ENCODE measurements at regions not wholly inside any gene's neighbourhood (a gene's known extent, or its start where the extent isn't known, plus 50 kb on each side); places are given as distances from the start of the nearest gene placed in this dataset.

DNA sequence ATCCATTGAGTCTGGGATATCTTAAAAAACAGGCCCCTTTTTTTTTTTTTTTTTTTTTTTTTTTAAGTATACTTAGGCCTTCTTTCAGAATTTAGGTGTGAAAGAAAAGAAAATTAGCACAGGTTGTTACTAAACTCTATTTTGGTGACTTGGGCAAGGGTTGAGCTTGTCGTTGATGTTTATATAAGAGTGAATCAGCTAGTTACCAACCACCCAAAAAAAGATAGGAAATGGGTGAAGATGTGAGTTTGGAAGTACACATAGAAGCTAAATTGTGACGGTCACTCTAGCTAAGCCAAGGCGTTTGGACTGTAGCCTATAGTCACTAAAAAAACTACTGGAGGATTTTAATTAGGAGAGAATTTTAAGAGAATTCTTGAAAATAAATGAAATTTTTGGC is 1247.2 kb downstream of the AACS start:
- H3K4me1 ChIP-seq (ENCODE audit: insufficient read depth, low read length), result no peaks in the 10 kb centered on the region

DNA sequence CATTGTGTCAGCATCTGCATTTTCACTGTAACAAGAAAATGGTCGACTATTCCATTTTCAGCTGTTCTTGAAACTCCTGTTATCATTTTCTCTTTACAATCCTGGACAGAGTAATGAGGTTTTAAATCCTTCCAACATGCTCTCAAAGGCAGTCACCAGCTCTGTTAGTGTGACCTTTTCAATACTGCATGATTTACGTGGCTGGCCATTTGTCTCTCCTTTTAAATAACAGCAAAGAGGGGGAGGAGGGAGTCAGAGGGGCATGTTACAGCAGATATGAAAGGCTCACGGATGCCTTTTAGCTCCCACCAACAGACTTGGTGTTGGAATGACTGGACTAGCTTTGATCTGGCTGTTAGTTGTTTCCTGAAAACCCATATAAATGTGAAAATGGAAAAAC is 1251.2 kb downstream of the AACS start:
- H3K4me1 ChIP-seq (ENCODE audit: insufficient read depth, low read length), result no peaks in the 10 kb centered on the region
- H3K9me3 ChIP-seq (ENCODE audit: low read length), result no peaks in the 10 kb centered on the region

More for the DNA sequence above, 1247.2 kb downstream of the AACS start:
- Histone ChIP-seq H3K27me3 (ENCODE audit: insufficient read depth, low read length) (no peaks in the 10 kb centered on the region), H2AFZ (ENCODE audit: low read depth, low read length) (no peak overlapping the region), H3K36me3 (ENCODE audit: insufficient read depth, low read length) (no peaks in the 10 kb centered on the region), H3K9me3 (ENCODE audit: low read length) (no peaks in the 10 kb centered on the region), H3K4me3 (ENCODE audit: low read length) (no peak overlapping the region)

DNA sequence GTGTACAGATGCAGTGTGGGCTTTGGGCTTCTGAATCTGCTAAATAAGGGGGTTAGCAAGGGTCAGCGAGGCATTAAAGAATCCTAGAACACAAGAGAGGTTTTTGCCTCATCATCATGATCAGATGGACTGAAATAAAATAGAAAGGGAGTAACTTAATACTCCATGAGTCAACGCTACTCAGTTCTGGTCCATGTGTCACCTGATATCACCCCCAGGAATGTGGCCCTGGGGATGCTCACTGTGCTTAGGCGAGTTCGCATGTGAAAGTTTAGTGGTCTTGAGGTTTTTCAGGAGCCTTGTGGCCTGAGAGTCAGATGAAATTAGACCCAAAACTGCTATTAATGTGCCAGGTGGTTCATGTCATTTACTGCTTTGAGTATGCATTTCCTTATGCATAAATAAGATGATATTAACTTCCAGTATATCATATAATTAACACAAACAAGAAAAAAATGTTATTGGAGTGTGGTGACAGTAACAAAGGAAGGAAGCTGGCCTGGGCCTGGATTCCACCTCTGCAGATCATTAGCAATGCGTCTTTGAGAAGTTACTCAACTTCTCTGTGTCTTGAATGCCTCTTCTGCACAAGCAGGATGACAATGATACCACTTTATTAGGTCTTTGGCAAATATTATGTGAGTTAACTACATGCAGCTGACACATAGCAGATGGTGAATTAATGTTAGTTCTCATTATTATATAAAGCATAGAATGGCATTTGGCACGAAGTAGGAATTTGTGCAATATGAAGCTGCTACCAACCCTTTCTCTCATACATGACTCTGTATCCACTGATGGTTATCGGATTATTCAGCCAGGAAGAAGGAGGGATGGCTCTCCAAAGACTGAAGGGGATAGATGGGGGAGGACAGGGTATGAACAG is 1272.6 kb downstream of the AACS start:
- no peak overlapping the region for H2AFZ ChIP-seq (ENCODE audit: low read depth, low read length)
- no peaks in the 10 kb centered on the region for H3K9me3 ChIP-seq (ENCODE audit: low read length)
- no peaks in the 10 kb centered on the region for H3K4me1 ChIP-seq (ENCODE audit: insufficient read depth, low read length)
- H3K4me3 ChIP-seq (ENCODE audit: low read length), result no peak overlapping the region
- no peaks in the 10 kb centered on the region for H3K36me3 ChIP-seq (ENCODE audit: insufficient read depth, low read length)
- no peaks in the 10 kb centered on the region for H3K27me3 ChIP-seq (ENCODE audit: insufficient read depth, low read length)

More for the DNA sequence above, 1251.2 kb downstream of the AACS start:
- no peak overlapping the region for H2AFZ ChIP-seq (ENCODE audit: low read depth, low read length)
- no peak overlapping the region for H3K4me3 ChIP-seq (ENCODE audit: low read length)
- H3K36me3 ChIP-seq (ENCODE audit: insufficient read depth, low read length), result no peaks in the 10 kb centered on the region
- no peaks in the 10 kb centered on the region for H3K27me3 ChIP-seq (ENCODE audit: insufficient read depth, low read length)

DNA sequence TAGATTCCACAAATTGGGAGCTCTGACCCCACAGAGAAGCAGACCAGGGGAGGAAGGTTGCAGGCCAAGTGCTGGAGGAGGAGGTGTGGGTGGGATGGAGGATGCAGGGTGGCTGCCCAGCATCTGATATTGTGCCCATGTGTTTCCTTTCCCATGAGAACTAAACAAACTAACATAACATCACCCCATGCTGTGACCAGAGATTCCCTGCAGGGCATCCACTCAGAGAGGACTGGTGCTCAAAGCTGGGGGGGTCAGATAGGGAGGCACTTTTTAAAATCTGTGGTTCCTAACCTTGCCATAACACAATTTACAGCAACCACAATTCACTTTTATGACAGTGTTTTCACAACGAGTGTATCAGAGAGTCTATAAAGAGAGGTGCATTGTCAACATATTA is 1277.6 kb downstream of the AACS start:
- Histone ChIP-seq H3K36me3 (ENCODE audit: insufficient read depth, low read length) (no peaks in the 10 kb centered on the region), H2AFZ (ENCODE audit: low read depth, low read length) (no peak overlapping the region), H3K27me3 (ENCODE audit: insufficient read depth, low read length) (no peaks in the 10 kb centered on the region), H3K9me3 (ENCODE audit: low read length) (no peaks in the 10 kb centered on the region), H3K4me3 (ENCODE audit: low read length) (no peak overlapping the region), H3K4me1 (ENCODE audit: insufficient read depth, low read length) (no peaks in the 10 kb centered on the region)

DNA sequence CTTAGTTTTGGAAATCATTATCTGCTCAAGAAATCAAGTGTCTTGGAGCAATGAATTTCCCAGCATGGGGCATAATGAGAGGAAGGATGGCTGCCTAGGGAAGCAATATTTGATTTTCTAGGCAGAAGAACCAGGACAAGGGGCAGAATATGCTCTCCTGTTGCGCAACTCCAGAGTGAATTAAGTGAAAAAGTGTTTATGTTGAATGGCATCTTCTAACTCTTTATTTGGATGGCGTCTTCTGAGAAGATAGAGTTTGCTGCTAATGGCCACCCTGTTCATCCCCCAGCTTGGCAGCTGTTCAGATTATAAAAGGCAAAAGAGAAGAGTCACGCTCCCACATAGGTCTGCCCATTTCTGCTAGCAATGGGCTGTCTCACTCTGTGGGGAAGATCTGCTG is 1278.1 kb downstream of the AACS start:
- no peaks in the 10 kb centered on the region for H3K4me1 ChIP-seq (ENCODE audit: insufficient read depth, low read length)
- no peak overlapping the region for H2AFZ ChIP-seq (ENCODE audit: low read depth, low read length)
- no peaks in the 10 kb centered on the region for H3K9me3 ChIP-seq (ENCODE audit: low read length)
- no peaks in the 10 kb centered on the region for H3K36me3 ChIP-seq (ENCODE audit: insufficient read depth, low read length)
- no peaks in the 10 kb centered on the region for H3K27me3 ChIP-seq (ENCODE audit: insufficient read depth, low read length)
- H3K4me3 ChIP-seq (ENCODE audit: low read length), result no peak overlapping the region

DNA sequence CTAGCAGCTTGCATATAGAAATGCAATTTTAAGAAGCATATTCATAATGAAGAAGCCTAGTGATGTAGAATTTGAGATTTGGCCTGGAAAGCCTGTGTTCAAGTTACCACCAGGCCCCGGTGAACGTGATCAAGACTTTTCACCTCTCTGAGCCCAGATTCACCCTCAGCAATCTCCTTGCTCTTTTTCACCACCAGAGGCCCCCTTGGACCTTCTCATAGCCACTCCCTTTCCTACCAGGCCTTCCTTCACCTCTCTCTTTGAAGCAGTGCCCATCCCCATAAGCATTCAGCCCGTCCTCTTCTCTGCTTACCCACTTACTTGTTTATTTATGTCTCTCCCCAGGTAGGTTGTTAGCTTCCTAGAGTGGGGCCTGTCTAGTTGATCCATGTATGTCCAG is 1280.9 kb downstream of the AACS start:
- Histone ChIP-seq H3K36me3 (ENCODE audit: insufficient read depth, low read length) (no peaks in the 10 kb centered on the region), H3K27me3 (ENCODE audit: insufficient read depth, low read length) (no peaks in the 10 kb centered on the region), H2AFZ (ENCODE audit: low read depth, low read length) (no peak overlapping the region), H3K4me3 (ENCODE audit: low read length) (no peak overlapping the region), H3K9me3 (ENCODE audit: low read length) (no peaks in the 10 kb centered on the region), H3K4me1 (ENCODE audit: insufficient read depth, low read length) (no peaks in the 10 kb centered on the region)

DNA sequence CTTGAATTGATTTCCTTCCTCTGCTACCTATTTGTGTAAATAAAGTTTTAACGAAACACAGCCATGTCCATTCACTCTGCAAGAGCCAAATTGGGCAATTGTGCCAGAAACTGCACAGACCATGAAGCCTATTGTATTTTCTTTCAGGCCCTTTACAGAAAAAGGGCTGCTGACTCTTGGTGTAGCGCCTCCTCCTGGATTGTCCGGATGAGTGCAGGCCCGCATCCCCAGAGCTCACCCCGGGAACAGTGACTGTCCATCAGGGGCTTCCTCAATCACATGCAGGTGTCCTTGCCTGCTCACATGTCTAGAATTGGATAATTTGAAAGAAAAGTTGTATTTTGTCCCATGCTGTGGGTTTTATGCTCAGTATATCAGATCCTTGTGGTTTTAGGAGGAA is 1282.2 kb downstream of the AACS start:
- H3K9me3 ChIP-seq (ENCODE audit: low read length), result no peaks in the 10 kb centered on the region
- no peaks in the 10 kb centered on the region for H3K36me3 ChIP-seq (ENCODE audit: insufficient read depth, low read length)
- no peaks in the 10 kb centered on the region for H3K4me1 ChIP-seq (ENCODE audit: insufficient read depth, low read length)
- no peak overlapping the region for H3K4me3 ChIP-seq (ENCODE audit: low read length)
- H3K27me3 ChIP-seq (ENCODE audit: insufficient read depth, low read length), result no peaks in the 10 kb centered on the region
- no peak overlapping the region for H2AFZ ChIP-seq (ENCODE audit: low read depth, low read length)

DNA sequence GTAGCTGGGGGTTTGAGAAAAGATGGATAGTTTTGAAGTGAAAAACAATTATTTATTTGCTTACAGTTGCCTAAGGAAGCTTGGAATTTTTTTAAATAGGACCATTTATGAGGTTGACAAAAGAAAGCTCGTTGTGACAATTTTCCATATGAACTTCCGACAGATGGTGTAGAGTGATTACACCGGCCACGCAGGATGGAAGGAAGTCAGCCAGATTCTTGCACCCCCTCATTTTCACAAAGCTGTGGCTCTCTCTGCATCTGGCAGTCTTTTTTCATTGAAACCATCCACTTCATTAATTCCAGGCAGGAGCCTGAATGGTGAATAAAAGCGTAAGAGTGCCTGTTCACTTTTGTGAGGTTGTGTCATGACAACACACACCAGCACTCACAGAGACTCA is 1284.1 kb downstream of the AACS start:
- Histone ChIP-seq H2AFZ (ENCODE audit: low read depth, low read length) (no peak overlapping the region), H3K36me3 (ENCODE audit: insufficient read depth, low read length) (no peaks in the 10 kb centered on the region), H3K27me3 (ENCODE audit: insufficient read depth, low read length) (no peaks in the 10 kb centered on the region), H3K4me3 (ENCODE audit: low read length) (no peak overlapping the region), H3K9me3 (ENCODE audit: low read length) (no peaks in the 10 kb centered on the region), H3K4me1 (ENCODE audit: insufficient read depth, low read length) (no peaks in the 10 kb centered on the region)

DNA sequence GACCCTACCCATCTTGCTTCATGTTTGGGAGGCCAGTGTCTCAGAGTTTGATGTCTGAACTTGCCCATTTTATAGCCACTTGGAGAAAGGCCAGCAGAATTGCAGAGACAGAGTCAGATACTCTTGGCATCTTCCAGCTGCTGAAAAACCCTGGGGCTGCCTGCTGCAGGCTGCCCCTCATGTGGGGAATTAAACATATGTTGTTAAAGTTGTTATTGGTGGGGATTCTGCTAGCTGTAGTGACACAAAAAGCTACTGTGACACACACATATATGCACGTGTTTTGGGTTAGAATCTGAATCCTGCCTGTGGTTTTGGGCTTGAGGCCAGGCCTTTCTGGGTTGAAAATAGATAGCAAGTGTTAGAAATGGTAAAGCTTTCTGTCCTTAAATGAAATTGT is 1288.4 kb downstream of the AACS start:
- Histone ChIP-seq H2AFZ (ENCODE audit: low read depth, low read length) (no peak overlapping the region), H3K36me3 (ENCODE audit: insufficient read depth, low read length) (no peaks in the 10 kb centered on the region), H3K4me1 (ENCODE audit: insufficient read depth, low read length) (no peaks in the 10 kb centered on the region), H3K9me3 (ENCODE audit: low read length) (no peaks in the 10 kb centered on the region), H3K4me3 (ENCODE audit: low read length) (no peak overlapping the region), H3K27me3 (ENCODE audit: insufficient read depth, low read length) (no peaks in the 10 kb centered on the region)

DNA sequence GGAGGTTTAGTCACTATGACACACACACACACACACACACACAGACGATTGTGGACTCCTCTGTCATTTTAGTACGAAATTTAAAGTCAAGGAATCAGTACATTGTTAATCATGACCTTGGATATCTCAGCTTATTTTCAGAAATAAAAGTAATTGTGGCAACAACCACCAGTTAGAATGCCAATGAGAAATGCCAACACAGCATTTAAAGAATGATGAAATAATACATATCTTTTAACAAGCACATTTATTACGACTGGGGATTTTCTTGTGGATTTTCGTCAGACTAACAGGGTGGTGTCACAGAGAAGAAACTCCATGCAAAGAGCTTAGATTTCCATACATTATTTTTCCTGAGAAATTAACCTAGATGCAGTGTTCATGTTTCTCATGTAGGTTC is 1289.4 kb downstream of the AACS start:
- H3K27me3 ChIP-seq (ENCODE audit: insufficient read depth, low read length), result no peaks in the 10 kb centered on the region
- no peaks in the 10 kb centered on the region for H3K4me1 ChIP-seq (ENCODE audit: insufficient read depth, low read length)
- no peak overlapping the region for H2AFZ ChIP-seq (ENCODE audit: low read depth, low read length)
- H3K9me3 ChIP-seq (ENCODE audit: low read length), result no peaks in the 10 kb centered on the region
- no peaks in the 10 kb centered on the region for H3K36me3 ChIP-seq (ENCODE audit: insufficient read depth, low read length)
- H3K4me3 ChIP-seq (ENCODE audit: low read length), result no peak overlapping the region

DNA sequence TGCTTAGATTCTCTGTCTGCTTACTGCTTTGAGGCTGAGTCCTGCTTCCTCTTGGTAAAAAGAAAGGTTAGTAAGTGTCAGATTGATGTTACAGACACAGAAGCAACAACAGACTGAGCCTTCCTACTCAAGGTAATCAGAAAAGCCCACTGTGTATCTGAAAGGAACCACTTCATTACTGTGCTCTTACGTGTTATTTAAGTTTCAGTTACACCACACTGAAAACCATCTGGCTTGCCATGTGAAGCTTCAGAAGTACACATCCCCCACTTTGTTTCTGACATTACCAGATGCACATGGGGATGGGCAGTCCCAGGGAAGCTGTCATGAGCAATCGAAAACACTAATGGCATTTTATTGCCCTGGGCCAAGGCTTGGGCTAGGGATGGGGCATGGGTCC is 1290.1 kb downstream of the AACS start:
- Histone ChIP-seq H3K4me1 (ENCODE audit: insufficient read depth, low read length) (no peaks in the 10 kb centered on the region), H2AFZ (ENCODE audit: low read depth, low read length) (no peak overlapping the region), H3K9me3 (ENCODE audit: low read length) (no peaks in the 10 kb centered on the region), H3K4me3 (ENCODE audit: low read length) (no peak overlapping the region), H3K27me3 (ENCODE audit: insufficient read depth, low read length) (no peaks in the 10 kb centered on the region), H3K36me3 (ENCODE audit: insufficient read depth, low read length) (no peaks in the 10 kb centered on the region)

DNA sequence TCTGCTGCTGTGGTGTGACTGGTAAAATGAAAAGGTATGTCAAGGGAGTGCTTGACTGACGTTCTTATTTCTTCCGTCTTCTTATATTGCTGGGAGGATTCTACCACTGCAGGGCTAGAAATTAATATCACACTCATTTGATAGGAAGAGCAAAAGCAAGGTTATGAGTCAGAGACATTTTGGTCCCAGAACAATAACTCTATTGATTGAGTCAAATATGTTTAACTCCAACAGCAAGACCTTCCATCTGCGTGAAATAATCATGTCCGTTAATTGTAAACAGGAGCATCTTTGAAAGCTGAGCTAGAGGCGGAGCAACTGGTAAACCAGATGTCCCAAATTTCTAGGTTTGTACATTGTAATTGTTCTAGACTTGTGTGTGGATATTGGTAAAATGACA is 1293.6 kb downstream of the AACS start:
- Histone ChIP-seq H3K27me3 (ENCODE audit: insufficient read depth, low read length) (no peaks in the 10 kb centered on the region), H3K4me3 (ENCODE audit: low read length) (no peak overlapping the region), H3K4me1 (ENCODE audit: insufficient read depth, low read length) (no peaks in the 10 kb centered on the region), H3K36me3 (ENCODE audit: insufficient read depth, low read length) (no peaks in the 10 kb centered on the region), H2AFZ (ENCODE audit: low read depth, low read length) (no peak overlapping the region), H3K9me3 (ENCODE audit: low read length) (no peaks in the 10 kb centered on the region)

DNA sequence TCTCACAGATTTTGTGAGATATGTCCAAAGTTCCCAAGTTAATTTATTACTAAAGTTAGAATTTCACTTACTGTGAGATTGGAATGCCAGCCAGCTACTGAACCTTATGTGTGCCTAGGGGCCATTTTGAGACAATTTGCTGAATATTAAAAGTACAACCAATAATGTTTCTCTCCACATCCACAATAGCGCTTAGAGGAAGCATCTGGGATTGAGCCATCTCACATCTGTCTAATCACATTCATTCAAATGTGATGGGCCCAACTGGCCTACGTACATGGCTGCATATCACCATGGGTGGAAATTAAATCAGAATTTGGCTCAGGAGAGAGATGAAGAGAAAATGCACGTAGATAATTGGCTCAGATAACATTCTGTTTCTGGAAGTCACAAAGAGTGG is 1294.0 kb downstream of the AACS start:
- Histone ChIP-seq H3K27me3 (ENCODE audit: insufficient read depth, low read length) (no peaks in the 10 kb centered on the region), H2AFZ (ENCODE audit: low read depth, low read length) (no peak overlapping the region), H3K36me3 (ENCODE audit: insufficient read depth, low read length) (no peaks in the 10 kb centered on the region), H3K4me1 (ENCODE audit: insufficient read depth, low read length) (no peaks in the 10 kb centered on the region), H3K9me3 (ENCODE audit: low read length) (no peaks in the 10 kb centered on the region), H3K4me3 (ENCODE audit: low read length) (no peak overlapping the region)

DNA sequence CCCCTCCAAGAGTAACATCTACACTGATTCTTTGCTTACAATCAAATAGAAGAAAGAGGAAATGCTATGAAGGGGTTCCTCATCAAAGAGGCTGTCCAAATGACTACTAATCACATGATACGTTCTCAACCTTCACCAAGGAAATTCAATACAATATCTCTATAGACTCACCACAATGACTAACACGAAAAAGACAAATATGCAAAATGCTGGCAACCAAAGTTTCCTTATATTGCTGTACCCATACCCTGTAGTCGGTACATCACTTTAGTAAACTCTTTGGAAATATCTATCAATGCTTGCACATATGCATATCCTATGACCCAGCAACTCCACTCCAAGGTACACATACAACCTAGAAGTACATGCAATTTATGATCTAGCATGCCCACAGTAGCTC is 1296.6 kb downstream of the AACS start:
- Histone ChIP-seq H2AFZ (ENCODE audit: low read depth, low read length) (no peak overlapping the region), H3K27me3 (ENCODE audit: insufficient read depth, low read length) (no peaks in the 10 kb centered on the region), H3K4me1 (ENCODE audit: insufficient read depth, low read length) (no peaks in the 10 kb centered on the region), H3K36me3 (ENCODE audit: insufficient read depth, low read length) (no peaks in the 10 kb centered on the region), H3K9me3 (ENCODE audit: low read length) (no peaks in the 10 kb centered on the region), H3K4me3 (ENCODE audit: low read length) (no peak overlapping the region)
